MM.1S (cell line): ENCODE measurements at regions not wholly inside any gene's neighbourhood (a gene's known extent, or its start where the extent isn't known, plus 50 kb on each side); places are given as distances from the start of the nearest gene placed in this dataset.

Source experiments
- CTCF ChIP-seq: fragments of 300-600 bp; sonication (generic); IDR thresholded peaks from 2 replicates; pipeline ENCODE4 v1.5.1; 2016; ENCODE audit warnings: antibody characterized with exemption, low read length, mixed read lengths
- EZH2 ChIP-seq: fragments of 300-600 bp; sonication (generic); optimal IDR thresholded peaks from 2 replicates; pipeline ENCODE3; 2017; ENCODE audit warnings: low read depth, mild to moderate bottlenecking, antibody characterized with exemption, low read length, mixed read lengths
- EZH2phosphoT487 ChIP-seq: fragments of 300-600 bp; sonication (generic); IDR thresholded peaks from 2 replicates; pipeline ENCODE4 v1.6.1; 2018; ENCODE audit warnings: antibody characterized with exemption, low read length

- no peak for TF ChIP-seq CTCF
- TF ChIP-seq EZH2phosphoT487: no peak
- TF ChIP-seq EZH2: no peak
Measured at GRCh38 chr3:31164381-31164780, 269.9 kb upstream of the GADL1 start.
